Keratinocyte (primary cell): ENCODE measurements at regions not wholly inside any gene's neighbourhood (a gene's known extent, or its start where the extent isn't known, plus 50 kb on each side); places are given as distances from the start of the nearest gene placed in this dataset.

ENCODE experiments used
- DNase-seq: peaks from one replicate; pipeline ENCODE4 v3.0.0-alpha.2; 2011; ENCODE audit warnings: low read depth, missing footprints, low spot score
- FAIRE-seq: peaks from 2 replicates; lab custom pipeline; 2011; peaks lifted over from hg19 to GRCh38; lab: Jason Lieb, UNC
- H2AFZ ChIP-seq: 2 replicates; pipeline ENCODE4 v1.6.0; 2012; ENCODE audit warnings: low read length, control low read depth, inconsistent platforms; ENCODE audit not compliant: control insufficient read depth
- H3K27ac ChIP-seq: 2 replicates; pipeline ENCODE4 v1.5.1; 2011; ENCODE audit warnings: low read length; ENCODE audit not compliant: control insufficient read depth, insufficient read depth
- H3K27me3 ChIP-seq: 3 replicates; pipeline ENCODE4 v1.6.0; 2011; ENCODE audit warnings: low read length; ENCODE audit not compliant: control insufficient read depth, insufficient read depth; ENCODE audit errors: extremely low read depth
- H3K36me3 ChIP-seq, 2 experiments: 2 replicates in 1 of 2; 3 replicates in 1 of 2; pipeline ENCODE4 v1.5.1; 2011; ENCODE audit warnings: low read length in 2 of 2, mild to moderate bottlenecking in 1 of 2; ENCODE audit not compliant: control insufficient read depth in 2 of 2, insufficient read depth in 2 of 2; ENCODE audit errors: extremely low read depth in 1 of 2
- H3K4me1 ChIP-seq: 3 replicates; pipeline ENCODE4 v1.5.1; 2011; ENCODE audit warnings: low read length; ENCODE audit not compliant: control insufficient read depth, insufficient read depth; ENCODE audit errors: extremely low read depth
- H3K4me2 ChIP-seq: 3 replicates; pipeline ENCODE4 v1.6.0; 2011; ENCODE audit warnings: low read depth, low read length; ENCODE audit not compliant: control insufficient read depth, insufficient read depth; ENCODE audit errors: extremely low read depth
- H3K4me3 ChIP-seq, 3 experiments: fragments of 200-600 bp in 1 of 3; sonication (generic) in 1 of 3; 2 replicates in 2 of 3; 3 replicates in 1 of 3; pipeline ENCODE4 v1.5.1; 2011 to 2016; ENCODE audit warnings: low read length in 3 of 3, mild to moderate bottlenecking in 3 of 3, control low read depth in 2 of 3, inconsistent platforms in 1 of 3, low read depth in 1 of 3, mixed read lengths in 1 of 3, mixed run types in 1 of 3, moderate library complexity in 1 of 3; ENCODE audit not compliant: control insufficient read depth in 2 of 3, insufficient read depth in 2 of 3; ENCODE audit errors: extremely low read depth in 1 of 3
- H3K79me2 ChIP-seq: 2 replicates; pipeline ENCODE4 v1.6.0; 2012; ENCODE audit warnings: low read length; ENCODE audit not compliant: control insufficient read depth, insufficient read depth
- H3K9ac ChIP-seq: 3 replicates; pipeline ENCODE4 v1.6.0; 2011; ENCODE audit warnings: low read length; ENCODE audit not compliant: control insufficient read depth, insufficient read depth; ENCODE audit errors: extremely low read depth
- H3K9me1 ChIP-seq: 3 replicates; pipeline ENCODE4 v1.6.0; 2011; ENCODE audit warnings: low read length; ENCODE audit not compliant: control insufficient read depth, insufficient read depth; ENCODE audit errors: extremely low read depth
- H3K9me3 ChIP-seq: 2 replicates; pipeline ENCODE4 v1.5.1; 2012; ENCODE audit warnings: low read depth, low read length; ENCODE audit not compliant: control insufficient read depth
- H4K20me1 ChIP-seq: 3 replicates; pipeline ENCODE4 v1.6.0; 2011; ENCODE audit warnings: low read length; ENCODE audit not compliant: control insufficient read depth, insufficient read depth; ENCODE audit errors: extremely low read depth
- CTCF ChIP-seq, 3 experiments: IDR thresholded peaks in 1 of 3; conservative IDR thresholded peaks in 1 of 3; optimal IDR thresholded peaks in 1 of 3; 2 replicates in 2 of 3; 3 replicates in 1 of 3; pipeline versions ENCODE3 to v1.5.1; 2011; ENCODE audit warnings: low read length in 3 of 3, mild to moderate bottlenecking in 3 of 3, moderate library complexity in 2 of 3, control low read depth in 1 of 3, inconsistent platforms in 1 of 3; ENCODE audit not compliant: insufficient read depth in 2 of 3; ENCODE audit errors: extremely low read depth in 1 of 3
- EZH2 ChIP-seq: IDR thresholded peaks from one replicate; pipeline ENCODE4 v1.6.1; 2012; ENCODE audit warnings: inconsistent platforms, mild to moderate bottlenecking, low read length, moderate library complexity
- dilution Hi-C: fragments of 300-500 bp; cut with MboI; formaldehyde crosslinking; loops from one replicate; pipeline ENCODE4 v1.7.0; 2020; ENCODE audit warnings: low sequenced_read_pairs; ENCODE audit not compliant: extremely low pct_ligation_motif_present

GRCh38 chr7:156492170-156492569, 148.4 kb upstream of the RNF32 start:
- dilution Hi-C loops = loop anchor here (10.0 kb wide), 1 partner anchor 57 kb away; no protein-coding TSS in a partner anchor
- FAIRE-seq = no peak

GRCh38 chr7:156491435-156491834, 149.1 kb upstream of the RNF32 start:
- DNase-seq (no peak), FAIRE-seq (no peak)
- H3K4me1 ChIP-seq = no peaks in the 10 kb centered on the region
- no peaks in the 10 kb centered on the region for H3K27me3 ChIP-seq
- H3K9ac ChIP-seq = no peak overlapping the region
- H3K36me3 ChIP-seq = no peaks in the 10 kb centered on the region
- dilution Hi-C loops = loop anchor here (10.0 kb wide), 1 partner anchor 57 kb away; no protein-coding TSS in a partner anchor
- no peak overlapping the region for H3K27ac ChIP-seq
- no peak overlapping the region for H3K4me3 ChIP-seq
- TF ChIP-seq EZH2 (no peak), CTCF (optimal IDR thresholded peaks at IDR 0.05 in 1 of 3, IDR thresholded peaks at IDR 0.05 in 1 of 3, conservative IDR thresholded peaks at IDR 0.05 in 1 of 3; ENCODE audit: extremely low read depth in 1 of 3, insufficient read depth in 2 of 3, low read length in 3 of 3) (no peak)
- H3K79me2 ChIP-seq = no peaks in the 10 kb centered on the region
- H2AFZ ChIP-seq = no peak overlapping the region
- no peak overlapping the region for H3K4me2 ChIP-seq
- no peaks in the 10 kb centered on the region for H4K20me1 ChIP-seq
- no peaks in the 10 kb centered on the region for H3K9me3 ChIP-seq
- no peaks in the 10 kb centered on the region for H3K9me1 ChIP-seq

More at GRCh38 chr7:156492170-156492569, 148.4 kb upstream of the RNF32 start:
- Histone ChIP-seq H3K36me3 (no peaks in the 10 kb centered on the region), H3K27ac (no peak overlapping the region), H3K4me1 (no peaks in the 10 kb centered on the region), H3K4me2 (no peak overlapping the region), H3K27me3 (no peaks in the 10 kb centered on the region), H3K79me2 (no peaks in the 10 kb centered on the region), H3K9me1 (no peaks in the 10 kb centered on the region), H3K9ac (no peak overlapping the region), H3K9me3 (no peaks in the 10 kb centered on the region), H3K4me3 (no peak overlapping the region), H2AFZ (no peak overlapping the region), H4K20me1 (no peaks in the 10 kb centered on the region)
- no peak for DNase-seq
- TF ChIP-seq CTCF (optimal IDR thresholded peaks at IDR 0.05 in 1 of 3, IDR thresholded peaks at IDR 0.05 in 1 of 3, conservative IDR thresholded peaks at IDR 0.05 in 1 of 3; ENCODE audit: extremely low read depth in 1 of 3, insufficient read depth in 2 of 3, low read length in 3 of 3) (no peak), EZH2 (no peak)
